Vagina (tissue), 2 donors: ENCODE measurements at regions not wholly inside any gene's neighbourhood (a gene's known extent, or its start where the extent isn't known, plus 50 kb on each side); places are given as distances from the start of the nearest gene placed in this dataset.

Experiments used
- POLR2A ChIP-seq, 2 donors: fragments of 450-650 bp; IDR thresholded peaks; one replicate each; pipeline ENCODE4 v1.6.1; 2017; ENCODE audit warnings: antibody characterized with exemption in 2 of 2, mild to moderate bottlenecking in 2 of 2, moderate library complexity in 2 of 2
- TF ChIP-seq, protein P1 (sequence below), 3 experiments: fragments of 450-650 bp in 2 of 3; fragments of 200-600 bp in 1 of 3; sonication (generic) in 1 of 3; IDR thresholded peaks; one replicate each; pipeline ENCODE4 v1.5.1; 2017 to 2019; ENCODE audit warnings: antibody characterized with exemption in 3 of 3, mild to moderate bottlenecking in 2 of 3, moderate library complexity in 2 of 3

- TF ChIP-seq, protein P1, sequence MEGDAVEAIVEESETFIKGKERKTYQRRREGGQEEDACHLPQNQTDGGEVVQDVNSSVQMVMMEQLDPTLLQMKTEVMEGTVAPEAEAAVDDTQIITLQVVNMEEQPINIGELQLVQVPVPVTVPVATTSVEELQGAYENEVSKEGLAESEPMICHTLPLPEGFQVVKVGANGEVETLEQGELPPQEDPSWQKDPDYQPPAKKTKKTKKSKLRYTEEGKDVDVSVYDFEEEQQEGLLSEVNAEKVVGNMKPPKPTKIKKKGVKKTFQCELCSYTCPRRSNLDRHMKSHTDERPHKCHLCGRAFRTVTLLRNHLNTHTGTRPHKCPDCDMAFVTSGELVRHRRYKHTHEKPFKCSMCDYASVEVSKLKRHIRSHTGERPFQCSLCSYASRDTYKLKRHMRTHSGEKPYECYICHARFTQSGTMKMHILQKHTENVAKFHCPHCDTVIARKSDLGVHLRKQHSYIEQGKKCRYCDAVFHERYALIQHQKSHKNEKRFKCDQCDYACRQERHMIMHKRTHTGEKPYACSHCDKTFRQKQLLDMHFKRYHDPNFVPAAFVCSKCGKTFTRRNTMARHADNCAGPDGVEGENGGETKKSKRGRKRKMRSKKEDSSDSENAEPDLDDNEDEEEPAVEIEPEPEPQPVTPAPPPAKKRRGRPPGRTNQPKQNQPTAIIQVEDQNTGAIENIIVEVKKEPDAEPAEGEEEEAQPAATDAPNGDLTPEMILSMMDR (IDR thresholded peaks at IDR 0.05) = no peak
- no peak for TF ChIP-seq POLR2A (IDR thresholded peaks at IDR 0.05)
These were observed 79.6 kb downstream of the PDCL3 start for GRCh38 chr2:100642425-100642824.
